GM19463 (cell line): ENCODE measurements at regions not wholly inside any gene's neighbourhood (a gene's known extent, or its start where the extent isn't known, plus 50 kb on each side); places are given as distances from the start of the nearest gene placed in this dataset.

Source experiments
- ATAC-seq: cut with Tn5 transposase; IDR thresholded peaks from one replicate; pipeline ENCODE4 v1.9.1; 2021; ENCODE audit warnings: mild to moderate bottlenecking, moderate library complexity; ENCODE audit not compliant: unreplicated experiment

DNA sequence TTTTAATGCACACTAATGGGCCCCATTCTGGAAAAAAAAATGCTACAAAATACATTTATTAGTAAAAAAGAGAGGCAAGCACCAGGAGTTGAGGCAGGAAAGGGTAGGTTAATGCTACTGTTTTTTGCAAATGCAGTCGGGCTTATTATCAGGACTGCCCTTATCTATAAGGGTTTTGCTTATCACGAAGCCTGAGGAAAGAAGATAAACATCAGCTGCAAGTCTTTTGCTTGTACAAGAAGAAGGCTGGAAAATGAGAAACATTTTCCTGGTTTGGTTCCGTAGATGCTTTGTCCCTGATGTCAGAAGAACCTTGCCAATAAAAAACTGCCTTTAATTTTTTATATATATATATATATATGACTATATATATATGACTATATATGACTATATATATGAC, 189.3 kb upstream of the VGLL2 start:
- no peak for ATAC-seq

DNA sequence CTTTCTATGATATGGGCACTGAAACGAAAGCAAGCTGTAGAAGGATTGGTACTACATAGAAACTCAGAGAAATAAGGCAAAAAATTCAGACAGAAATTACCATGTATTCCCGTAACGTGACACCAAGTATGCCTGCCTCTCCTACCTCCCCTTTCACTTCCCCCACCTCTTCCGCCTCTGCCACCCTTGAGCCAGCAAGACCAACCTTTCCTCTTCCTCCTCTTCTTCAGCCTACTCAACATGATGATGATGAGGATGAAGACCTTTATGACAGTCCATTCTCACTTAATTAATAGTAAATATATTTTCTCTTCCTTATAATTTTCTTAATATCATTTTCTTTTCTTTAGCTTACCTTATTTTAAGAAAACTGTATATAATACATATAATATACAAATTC, 188.1 kb upstream of the VGLL2 start:
- no peak for ATAC-seq

DNA sequence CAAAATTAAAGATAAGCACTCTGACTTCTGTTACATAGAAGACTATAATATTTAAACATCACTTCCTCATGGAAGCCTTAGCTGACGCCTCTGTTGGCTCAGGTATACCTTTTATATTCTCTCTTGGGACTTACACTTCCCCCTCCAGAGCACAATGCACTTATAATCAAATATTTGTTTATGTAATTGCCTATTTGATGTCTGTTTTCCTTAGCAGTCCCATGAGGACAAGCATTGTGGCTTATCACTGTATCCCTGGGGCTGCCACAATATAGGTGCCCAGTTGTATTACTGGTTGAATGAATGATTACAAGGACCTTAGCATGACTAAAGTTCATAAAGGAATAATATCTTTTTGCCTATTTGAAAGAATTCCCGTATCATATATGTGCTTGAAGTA, 186.7 kb upstream of the VGLL2 start:
- no peak for ATAC-seq

DNA sequence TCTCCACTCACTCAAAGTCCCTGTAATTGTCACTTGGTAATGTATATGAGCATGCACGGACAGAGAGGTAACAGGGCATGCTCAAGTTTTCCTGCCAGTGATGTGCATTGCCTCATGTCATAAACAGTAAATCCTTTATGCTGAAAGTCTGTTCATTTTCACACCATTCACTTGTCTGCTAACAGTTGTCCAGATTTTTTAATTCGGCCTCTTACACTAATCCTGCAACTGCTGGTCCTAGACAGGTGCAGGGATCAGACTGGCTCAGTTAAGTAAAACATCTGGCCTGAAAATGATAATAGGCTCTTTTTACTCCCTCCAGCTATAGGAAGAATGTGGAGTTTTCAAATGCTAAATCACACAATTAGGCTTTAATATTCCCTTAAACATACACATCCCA, 185.4 kb upstream of the VGLL2 start:
- no peak for ATAC-seq

DNA sequence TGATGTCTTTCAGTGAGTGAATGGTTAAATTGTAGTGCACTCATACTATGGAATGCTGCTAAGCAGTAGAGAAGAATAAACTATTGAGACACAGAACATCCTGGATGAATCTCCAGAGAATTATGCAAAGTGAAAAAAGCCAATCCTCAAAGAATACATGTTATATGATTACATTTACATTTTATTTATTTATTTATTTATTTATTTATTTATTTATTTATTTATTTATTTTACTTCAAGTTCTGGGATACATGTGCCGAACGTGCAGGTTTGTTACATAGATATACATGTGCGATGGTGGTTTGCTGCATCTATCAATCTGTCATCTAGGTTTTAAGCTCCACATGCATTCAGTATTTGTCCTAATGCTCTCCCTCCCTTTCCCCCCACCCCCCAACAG, 175.8 kb upstream of the VGLL2 start:
- no peak for ATAC-seq

DNA sequence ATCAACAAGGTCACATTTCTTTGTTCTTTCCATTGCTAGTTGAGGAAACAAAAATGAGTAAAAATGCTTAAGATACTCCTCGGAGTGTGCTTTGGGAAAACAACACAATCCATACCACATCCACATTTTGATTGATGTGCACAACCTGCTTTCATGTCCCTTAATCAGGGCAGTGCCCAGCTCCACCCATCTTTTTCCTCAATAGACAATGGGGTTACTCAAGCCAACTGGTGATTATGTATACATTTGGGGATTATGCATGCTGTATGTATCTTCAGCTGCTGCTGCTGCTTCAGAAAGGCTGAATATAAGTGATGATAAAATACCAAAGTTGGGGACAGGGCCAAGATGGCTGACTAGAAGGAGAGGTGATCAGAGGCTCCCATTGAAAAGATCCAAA, 155.2 kb upstream of the VGLL2 start:
- ATAC-seq: no peak

DNA sequence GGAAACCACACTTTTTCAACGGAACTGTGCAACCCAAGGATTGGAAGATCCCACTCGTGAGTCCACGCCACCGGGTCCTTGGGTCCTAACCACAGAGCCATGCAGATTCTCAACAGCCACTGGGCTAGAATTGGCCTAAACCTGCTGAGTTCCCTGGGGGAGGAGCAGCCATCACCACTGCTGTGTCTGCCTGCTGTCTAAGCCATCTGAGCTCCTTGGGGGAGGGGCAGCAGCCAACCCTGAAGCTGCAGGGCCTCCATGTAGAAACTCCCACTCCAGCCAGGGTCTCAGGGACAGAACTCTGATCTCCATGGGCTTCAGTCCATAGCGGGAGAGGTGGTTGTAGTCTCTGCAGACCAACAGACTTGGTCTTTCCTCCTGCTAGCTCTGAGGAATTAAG, 154.6 kb upstream of the VGLL2 start:
- no peak for ATAC-seq

DNA sequence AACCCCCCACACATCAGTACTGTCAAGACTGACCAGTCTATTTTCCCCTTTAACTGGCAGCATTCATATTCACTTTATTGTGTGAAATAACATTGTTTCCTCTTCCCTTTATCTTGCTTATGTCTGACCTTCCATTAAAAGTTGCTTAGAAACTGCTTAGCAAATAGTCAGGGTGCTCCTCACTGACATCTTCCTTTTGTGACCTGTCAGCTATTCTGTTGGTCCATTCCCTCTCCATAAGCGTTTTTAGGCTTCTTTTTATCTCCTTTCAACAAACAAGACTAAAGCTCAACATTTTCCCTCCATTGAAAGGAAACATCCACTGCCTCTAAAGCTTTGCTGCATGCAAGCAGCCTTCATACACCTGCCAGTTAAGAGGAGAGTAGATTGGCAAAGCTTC, 147.7 kb upstream of the VGLL2 start:
- ATAC-seq: no peak

DNA sequence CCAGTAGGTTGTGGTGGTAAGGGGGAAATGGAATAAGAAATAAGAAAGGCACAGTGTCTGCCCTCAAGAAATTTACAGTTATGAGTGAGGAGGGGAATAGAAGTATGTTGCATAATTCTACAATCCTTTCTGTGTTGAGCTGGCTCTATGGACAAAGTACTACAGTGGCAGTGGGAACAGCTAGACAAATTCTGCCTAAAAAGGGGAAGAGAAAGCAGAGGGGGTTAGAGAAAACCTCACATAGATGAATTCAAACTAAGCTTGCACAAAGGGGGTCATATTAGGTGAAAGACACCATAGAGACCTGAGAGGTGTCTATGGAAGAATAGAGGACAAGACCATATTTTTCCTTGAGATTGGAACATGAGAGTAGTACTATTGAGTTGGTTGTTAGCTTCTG, 146.9 kb upstream of the VGLL2 start:
- ATAC-seq: no peak

DNA sequence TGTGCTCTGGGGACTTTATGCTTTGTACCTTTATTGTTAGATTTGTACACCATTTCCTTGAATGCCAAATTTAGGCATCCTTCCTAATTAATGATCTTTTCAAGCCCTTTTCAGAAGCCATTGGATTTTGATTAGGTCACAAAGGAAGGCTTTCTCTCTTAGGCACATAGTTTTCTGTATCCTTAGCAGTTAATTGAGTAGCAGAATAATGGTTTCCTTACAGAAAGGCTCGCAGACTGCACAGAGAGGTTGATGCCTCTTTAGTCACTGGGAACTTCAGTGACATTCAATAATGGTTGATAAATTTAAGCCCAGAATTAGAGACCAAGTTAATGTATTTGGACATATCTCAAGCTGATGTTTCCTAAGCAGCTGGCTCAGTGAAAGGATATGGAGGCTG, 139.1 kb upstream of the VGLL2 start:
- ATAC-seq: no peak

DNA sequence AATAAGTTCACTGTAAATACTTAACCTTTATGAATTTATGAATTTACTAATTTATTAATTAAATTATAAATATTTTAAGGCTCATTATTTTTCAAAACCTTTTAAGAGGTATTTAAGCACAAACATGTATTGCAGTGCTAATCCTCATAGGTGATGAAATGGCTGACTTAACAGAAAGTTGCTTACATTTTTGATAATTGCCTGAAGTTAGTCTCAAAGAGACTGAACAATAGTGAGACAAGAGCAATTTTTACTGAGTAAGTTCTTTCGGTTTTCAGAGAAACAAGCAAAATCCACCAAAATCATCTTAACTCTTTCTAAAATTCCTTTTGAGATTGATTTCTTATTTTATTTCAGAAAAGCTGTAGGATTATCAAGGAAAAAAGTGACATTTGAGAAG, 137.3 kb upstream of the VGLL2 start:
- no peak for ATAC-seq

DNA sequence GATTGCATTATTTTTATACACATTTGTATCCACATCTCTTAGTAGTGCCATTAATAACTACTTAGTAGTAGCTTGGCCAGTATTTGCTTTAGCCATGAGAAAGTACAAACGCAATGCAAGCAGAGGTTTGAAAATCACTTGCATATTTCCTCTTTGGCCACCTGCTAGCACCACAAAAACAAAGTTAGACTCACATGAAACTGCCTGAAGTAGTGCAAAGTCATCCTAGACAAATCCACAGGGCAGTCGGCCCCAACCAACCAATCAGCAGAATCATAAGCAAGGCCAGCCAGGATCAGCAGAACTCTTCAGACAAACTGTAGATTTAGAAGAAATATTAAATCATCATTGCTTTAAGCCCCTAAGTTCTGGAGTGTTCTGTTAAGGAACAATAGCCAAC, 135.2 kb upstream of the VGLL2 start:
- ATAC-seq: no peak

DNA sequence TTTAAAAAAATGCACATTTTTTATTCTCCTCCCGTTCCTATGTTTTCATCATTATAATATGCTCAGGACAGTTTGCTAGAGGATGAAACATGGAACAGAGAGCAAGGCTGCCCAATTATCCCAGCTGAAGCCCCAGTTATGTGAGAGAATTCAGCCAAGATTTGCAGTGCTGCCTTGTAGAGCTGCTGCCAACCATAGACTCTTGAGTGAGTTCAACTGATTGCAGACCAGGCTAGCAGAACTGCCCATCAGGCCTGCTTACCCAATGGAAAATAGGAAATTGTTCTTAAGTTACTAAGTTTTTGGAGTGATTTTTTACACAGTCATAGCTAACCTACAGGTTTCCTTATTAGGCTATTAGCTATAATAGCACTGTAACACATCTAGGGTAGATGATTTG, 128.7 kb upstream of the VGLL2 start:
- no peak for ATAC-seq

DNA sequence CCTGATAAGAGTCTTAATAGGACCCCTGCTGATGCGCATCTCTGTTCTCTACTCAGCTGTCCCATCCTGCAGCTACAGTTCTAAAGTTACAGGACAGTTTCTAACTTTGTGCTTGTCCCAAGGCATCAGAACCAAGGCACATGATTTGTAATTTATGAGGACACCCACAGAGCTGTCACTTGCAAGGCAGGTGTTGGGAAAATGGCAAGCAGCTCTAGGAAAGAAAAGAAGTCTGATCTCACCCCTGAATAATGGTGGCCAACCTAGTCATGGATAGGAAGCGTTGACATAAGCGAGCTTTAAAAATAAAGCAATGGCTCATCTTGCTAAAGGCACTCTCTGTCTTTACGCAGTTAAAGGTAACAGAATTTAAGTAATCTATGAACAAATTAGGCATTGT, 127.6 kb upstream of the VGLL2 start:
- no peak for ATAC-seq

DNA sequence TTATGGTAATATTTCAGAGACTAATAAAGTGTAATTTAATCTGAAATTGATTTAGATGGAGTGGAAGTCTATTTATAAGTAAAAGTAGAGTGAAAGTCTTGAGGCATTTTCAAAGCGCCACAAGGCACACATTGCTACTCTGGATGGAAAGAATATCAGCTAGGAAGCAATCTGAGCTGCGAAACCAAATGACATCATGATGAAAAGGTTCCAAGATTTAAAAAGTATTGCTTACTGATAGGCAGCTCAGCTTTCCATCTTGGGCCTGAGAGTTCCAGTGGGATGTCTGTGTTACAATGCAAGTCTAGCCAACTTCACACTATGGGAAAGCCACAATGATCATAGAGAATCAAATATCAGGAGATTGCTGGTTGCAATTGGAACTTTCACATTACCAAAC, 126.9 kb upstream of the VGLL2 start:
- ATAC-seq: no peak

DNA sequence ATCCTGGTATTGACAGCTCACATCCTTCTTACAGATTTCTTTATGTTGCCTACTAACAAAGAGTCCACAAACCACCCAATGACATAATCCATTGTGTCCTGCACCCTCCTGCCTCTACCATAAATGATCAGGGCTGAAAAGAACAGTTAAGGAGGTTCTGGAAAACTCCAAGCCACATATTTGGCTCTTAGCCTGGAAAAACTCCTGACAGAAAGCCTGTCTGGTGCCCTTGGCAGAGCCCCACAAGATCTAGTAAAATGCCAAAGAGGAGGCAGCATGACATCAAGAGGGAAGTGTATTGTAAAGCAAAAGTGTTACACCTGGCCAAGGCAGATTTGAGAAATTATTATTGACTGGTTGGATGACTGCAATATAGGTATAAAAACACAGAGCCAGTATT, 126.4 kb upstream of the VGLL2 start:
- ATAC-seq: no peak

DNA sequence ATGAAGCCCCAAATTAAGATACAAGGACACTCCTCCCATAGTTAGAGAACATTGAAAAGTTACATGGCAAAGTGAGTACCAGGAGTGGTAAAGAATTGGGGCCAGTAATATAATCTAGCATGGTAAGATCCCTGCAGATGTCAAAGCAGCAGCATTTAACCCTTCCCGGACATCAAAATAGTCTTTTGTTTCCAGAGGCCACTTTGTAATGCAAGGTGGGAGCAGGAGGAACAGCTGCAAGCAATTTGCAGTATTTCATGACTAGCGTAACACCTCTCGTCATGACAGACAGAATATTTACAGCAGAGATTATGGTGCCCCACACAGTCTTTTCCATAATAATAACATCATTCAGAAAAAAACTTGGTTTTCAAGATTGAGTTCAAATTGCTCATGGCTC, 123.2 kb upstream of the VGLL2 start:
- ATAC-seq: no peak

DNA sequence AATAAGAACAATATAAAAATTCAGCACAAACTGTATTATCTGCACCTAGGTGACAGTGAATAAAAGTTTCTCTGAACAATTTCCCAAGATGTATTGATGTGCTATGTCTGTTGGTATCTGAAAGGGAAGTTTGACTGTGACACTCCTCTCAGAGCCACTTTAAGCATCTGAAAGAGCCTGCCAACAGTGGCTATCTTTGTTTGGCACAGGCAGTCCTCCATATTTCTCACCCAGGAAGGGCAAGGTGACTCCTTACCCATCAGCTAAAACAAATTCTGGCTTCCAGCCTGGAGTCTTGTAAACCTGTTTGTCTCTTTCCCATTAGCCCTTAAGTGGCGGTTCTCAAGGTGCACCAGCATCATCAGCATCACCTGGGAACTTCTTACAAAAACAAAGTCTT, 122.4 kb upstream of the VGLL2 start:
- ATAC-seq: no peak

DNA sequence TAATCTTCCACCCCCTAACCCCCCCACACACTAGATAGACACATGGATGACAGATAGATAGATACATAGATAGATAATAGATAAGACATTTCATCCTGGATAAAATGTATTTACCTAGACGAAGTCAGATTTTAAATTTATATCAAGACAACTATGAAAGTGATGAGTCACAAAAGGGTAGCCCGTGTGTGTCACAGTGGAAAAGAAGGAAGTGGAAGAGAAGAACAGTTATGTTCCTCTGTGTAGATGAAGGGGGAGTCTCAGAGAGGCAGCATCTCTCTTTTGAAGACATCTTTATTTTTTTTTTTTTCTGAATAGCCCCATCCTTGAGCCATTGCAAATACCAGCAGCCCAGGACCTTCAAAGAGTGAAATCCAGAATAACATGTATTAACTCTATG, 121.7 kb upstream of the VGLL2 start:
- no peak for ATAC-seq

DNA sequence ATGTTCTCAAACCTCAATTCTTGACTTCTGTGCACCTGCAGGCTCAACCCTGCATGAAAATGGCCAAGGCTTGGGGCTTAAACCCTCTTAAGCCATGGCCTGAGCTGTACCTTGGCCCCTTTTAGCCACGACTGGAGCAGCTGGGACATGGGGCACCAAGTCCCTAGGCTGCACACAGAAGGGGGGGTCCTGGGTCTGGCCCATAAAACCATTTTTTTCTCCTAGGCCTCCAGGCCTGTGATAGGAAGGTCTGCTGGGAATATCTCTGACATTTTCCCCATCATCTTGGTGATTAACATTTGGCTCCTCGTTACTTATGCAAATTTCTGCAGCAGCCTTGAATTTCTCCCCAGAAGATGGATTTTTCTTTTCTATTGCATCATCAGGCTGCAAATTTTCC, 119.4 kb upstream of the VGLL2 start:
- ATAC-seq: no peak

DNA sequence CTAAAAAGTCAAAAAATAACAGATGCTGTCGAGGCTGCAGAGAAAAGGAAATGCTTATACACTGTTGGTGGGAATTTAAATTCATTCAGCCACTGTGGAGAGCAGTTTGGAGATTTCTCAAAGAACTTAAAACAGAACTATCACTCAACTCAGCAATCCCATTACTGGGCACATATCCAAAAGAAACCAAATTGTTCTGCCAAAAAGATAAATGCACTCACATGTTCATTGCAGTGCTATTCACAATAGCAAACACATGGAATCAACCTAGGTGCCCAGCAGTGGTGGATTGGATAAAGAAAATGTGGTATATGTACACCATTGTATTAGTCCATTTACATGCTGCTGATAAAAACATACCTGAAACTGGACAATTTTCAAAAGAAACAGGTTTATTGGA, 116.0 kb upstream of the VGLL2 start:
- no peak for ATAC-seq

DNA sequence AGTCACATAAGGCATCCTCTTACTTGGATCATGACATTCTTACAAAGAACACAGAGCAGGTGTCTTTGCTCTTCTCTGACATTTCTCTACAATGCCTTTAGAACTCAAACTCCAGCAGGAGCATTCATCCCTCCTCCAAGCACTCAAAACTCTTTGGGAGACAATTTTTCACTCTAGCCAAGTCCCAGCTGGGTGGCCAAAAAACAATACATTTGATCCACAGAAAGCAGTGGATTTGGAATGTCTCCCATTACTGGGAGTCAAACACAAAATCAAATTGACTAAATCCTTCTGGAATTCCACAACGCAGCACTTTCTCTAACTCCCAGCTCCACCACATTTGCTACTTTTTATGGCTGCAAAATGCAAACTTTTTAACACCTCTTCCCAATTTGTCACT, 108.6 kb upstream of the VGLL2 start:
- ATAC-seq: no peak

DNA sequence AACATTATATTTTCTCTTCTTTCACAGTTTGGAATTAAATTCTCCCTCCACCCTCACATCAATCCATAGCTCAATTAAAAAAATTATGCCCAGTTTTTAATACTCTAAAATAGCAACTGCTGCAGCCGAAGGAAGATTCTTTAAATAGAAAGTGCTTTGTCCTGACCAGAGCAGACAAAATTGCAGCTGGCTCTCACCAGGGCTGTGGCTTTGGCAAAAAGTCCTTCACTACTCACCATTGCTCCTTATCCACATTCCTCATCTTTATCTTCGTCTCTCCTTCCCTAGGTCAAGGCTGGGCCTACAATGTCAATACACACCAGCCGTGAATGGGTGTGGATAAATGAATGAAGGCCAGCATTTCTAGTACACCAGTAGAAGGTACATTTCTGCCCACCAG, 107.9 kb upstream of the VGLL2 start:
- ATAC-seq: no peak

DNA sequence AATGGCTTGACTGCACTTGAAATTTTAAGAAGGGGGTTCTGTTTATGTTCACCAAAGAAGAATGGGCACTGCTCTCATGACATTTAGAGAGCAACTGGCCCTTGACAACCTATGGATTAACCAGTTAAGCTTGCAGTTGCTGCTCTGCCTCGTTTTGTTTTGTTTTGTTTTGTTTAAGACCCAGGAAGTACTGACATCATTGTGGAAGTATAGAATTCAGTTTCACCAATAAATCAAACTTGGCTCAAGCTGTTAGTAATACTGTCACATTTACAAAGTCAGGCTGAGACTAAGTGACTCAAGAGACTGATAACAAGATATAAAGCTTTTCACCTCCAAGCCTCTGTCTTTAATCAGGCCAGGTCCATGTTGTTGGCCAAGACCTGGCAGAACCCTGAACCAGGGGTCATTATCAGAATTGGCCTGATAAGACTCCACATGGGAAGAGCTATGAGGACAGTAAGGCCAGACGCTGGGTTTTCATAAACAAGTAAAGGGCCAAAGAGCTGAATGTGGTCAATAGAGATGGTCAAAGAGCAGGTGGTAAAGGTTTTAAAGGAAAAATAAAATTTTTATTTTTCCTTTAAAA, 99.4 kb upstream of the VGLL2 start:
- no peak for ATAC-seq
